Activated CD4-positive, alpha-beta T cell treated with anti-CD3 and anti-CD28 coated beads, Interleukin-2, amount 10 ng/mL, durations not matched to agents 7 days and 5 days (primary cell): ENCODE measurements at regions not wholly inside any gene's neighbourhood (a gene's known extent, or its start where the extent isn't known, plus 50 kb on each side); places are given as distances from the start of the nearest gene placed in this dataset.

Experiments
- CTCF ChIA-PET: fragments of 350-600 bp; sonication (Branson Sonifier 250); formaldehyde crosslinking; loops from one replicate; lab custom pipeline; 2021; ENCODE audit warnings: antibody characterized with exemption; lab: Charles Lee
- POLR2A ChIA-PET: fragments of 350-600 bp; sonication (Branson Sonifier 250); formaldehyde crosslinking; loops from one replicate; lab custom pipeline; 2021; ENCODE audit warnings: antibody characterized with exemption; lab: Charles Lee
- DNase-seq: peaks from one replicate; pipeline ENCODE4 v3.0.0-alpha.2; 2020
- H3K27ac Mint-ChIP-seq: one replicate; pipeline ENCODE4 v1.8.0; 2021; ENCODE audit warnings: mild to moderate bottlenecking, moderate library complexity, mixed read lengths
- H3K27me3 Mint-ChIP-seq: one replicate; pipeline ENCODE4 v1.8.0; 2021; ENCODE audit warnings: mixed read lengths
- H3K36me3 Mint-ChIP-seq: one replicate; pipeline ENCODE4 v1.8.0; 2021; ENCODE audit warnings: low read depth, mixed read lengths
- H3K4me1 Mint-ChIP-seq: one replicate; pipeline ENCODE4 v1.8.0; 2021; ENCODE audit warnings: mixed read lengths
- H3K4me3 Mint-ChIP-seq: one replicate; pipeline ENCODE4 v1.8.0; 2021; ENCODE audit warnings: mild to moderate bottlenecking, moderate library complexity, mixed read lengths
- H3K9me3 Mint-ChIP-seq: one replicate; pipeline ENCODE4 v1.8.0; 2021; ENCODE audit warnings: mixed read lengths

DNA sequence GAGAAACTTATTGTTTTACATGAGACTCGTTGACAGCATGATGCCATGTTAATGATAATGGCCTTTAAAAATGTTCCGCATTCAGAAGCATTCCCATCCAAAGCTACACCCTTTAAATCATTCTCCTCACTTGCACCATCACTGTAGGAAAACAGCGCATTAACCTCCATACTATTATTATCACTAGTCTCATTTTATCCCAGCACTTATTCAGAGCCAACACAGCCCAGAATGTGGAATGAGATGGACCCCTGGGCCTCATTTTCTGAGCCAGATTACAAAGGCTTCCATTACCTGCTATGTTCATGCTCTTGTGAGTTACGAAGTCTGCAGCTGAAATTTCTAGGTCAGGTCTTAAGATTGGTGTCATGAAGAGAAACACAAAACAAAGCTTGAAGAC lies 159.4 kb downstream of the HS3ST3A1 start:
- DNase-seq: no peak
- peaks cover 2% of the 10 kb centered on the region for H3K9me3 Mint-ChIP-seq
- H3K27me3 Mint-ChIP-seq: no peaks in the 10 kb centered on the region
- ChIA-PET POLR2A (no interaction called here), CTCF (no interaction called here)
- H3K27ac Mint-ChIP-seq: no peak overlapping the region
- no peaks in the 10 kb centered on the region for H3K36me3 Mint-ChIP-seq
- no peaks in the 10 kb centered on the region for H3K4me1 Mint-ChIP-seq
- H3K4me3 Mint-ChIP-seq: no peak overlapping the region

- H3K36me3 Mint-ChIP-seq: no peaks in the 10 kb centered on the region
- ChIA-PET CTCF (no interaction called here), POLR2A (no interaction called here)
- peaks cover 2% of the 10 kb centered on the region for H3K9me3 Mint-ChIP-seq
- H3K4me3 Mint-ChIP-seq: no peak overlapping the region
- H3K4me1 Mint-ChIP-seq: no peaks in the 10 kb centered on the region
- no peak for DNase-seq
- no peak overlapping the region for H3K27ac Mint-ChIP-seq
- H3K27me3 Mint-ChIP-seq: no peaks in the 10 kb centered on the region
Observed at GRCh38 chr17:13441873-13442272, 159.9 kb downstream of the HS3ST3A1 start.

DNA sequence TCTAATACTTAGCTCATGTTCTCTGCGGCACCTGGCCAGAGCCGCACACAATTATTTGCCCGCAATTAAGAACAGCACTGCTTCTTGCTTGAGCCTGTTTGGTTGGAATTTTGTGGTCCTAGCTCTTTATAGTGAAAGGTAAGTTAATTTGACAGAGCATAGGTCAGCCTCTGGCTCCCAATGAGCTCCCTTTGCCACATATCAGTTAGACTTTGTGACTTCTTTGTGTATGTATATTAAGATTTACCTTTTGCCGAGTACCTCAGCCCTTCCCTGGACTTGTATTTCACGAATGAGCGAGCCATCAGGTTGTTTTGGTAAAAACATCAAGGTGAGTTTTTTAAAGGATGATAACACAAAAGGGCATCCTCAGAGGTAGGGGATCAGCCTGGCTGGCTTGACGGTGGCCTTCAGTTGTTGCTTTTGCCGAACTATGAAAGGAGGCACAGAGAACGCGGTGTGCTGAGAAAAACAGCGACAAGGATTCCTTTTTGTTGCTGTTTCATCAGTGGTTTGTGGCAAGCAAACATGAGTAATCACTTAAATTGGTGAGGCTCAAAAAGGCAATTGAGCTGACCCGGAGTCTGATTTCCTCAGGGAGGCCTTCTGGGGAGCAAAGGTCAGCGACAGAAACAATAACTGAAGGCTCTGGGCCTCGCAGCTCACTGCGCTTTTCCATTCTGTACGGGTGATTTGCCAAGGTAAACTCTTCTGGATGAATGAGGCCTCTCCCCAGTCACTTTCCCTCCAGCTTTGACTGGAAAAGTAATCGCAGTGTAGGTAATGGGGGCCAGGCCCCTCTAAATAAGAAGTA lies 163.6 kb downstream of the HS3ST3A1 start:
- H3K4me3 Mint-ChIP-seq: no peak overlapping the region
- no peaks in the 10 kb centered on the region for H3K4me1 Mint-ChIP-seq
- CTCF ChIA-PET: no interaction called here
- POLR2A ChIA-PET: no interaction called here
- DNase-seq: no peak
- peaks cover 2% of the 10 kb centered on the region for H3K9me3 Mint-ChIP-seq
- H3K36me3 Mint-ChIP-seq: no peaks in the 10 kb centered on the region
- H3K27ac Mint-ChIP-seq: no peak overlapping the region
- H3K27me3 Mint-ChIP-seq: no peaks in the 10 kb centered on the region

- DNase-seq: no peak
- Mint-ChIP-seq H3K4me1 (no peaks in the 10 kb centered on the region), H3K4me3 (no peak overlapping the region), H3K27ac (no peak overlapping the region), H3K9me3 (peaks cover 2% of the 10 kb centered on the region), H3K27me3 (no peaks in the 10 kb centered on the region), H3K36me3 (no peaks in the 10 kb centered on the region)
- ChIA-PET POLR2A (no interaction called here), CTCF (no interaction called here)
Observed at GRCh38 chr17:13435230-13435629, 166.5 kb downstream of the HS3ST3A1 start.

DNA sequence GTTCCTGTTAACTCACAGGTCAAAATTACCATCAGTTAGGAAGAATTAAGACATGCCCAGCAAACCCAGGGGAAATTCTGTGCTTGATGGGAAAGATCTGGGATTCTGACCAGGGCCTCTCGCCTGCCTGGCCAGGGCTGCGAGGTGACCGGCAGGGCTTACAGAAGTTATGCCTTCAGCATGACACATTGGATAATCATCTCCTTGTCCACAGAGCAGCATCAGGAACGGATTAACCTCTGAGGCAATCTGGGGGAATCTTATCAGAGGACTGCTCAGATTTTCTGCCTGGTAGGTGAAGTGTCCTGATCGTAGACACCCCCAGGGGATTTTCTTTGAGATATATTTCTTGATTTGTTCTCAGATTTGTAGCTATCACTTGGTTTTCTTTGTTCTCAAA lies 172.5 kb downstream of the HS3ST3A1 start:
- ChIA-PET POLR2A (no interaction called here), CTCF (no interaction called here)
- Mint-ChIP-seq H3K36me3 (no peaks in the 10 kb centered on the region), H3K27me3 (no peaks in the 10 kb centered on the region), H3K4me3 (no peak overlapping the region), H3K9me3 (no peaks in the 10 kb centered on the region), H3K4me1 (no peaks in the 10 kb centered on the region), H3K27ac (no peak overlapping the region)
- no peak for DNase-seq

GRCh38 chr17:13428611-13429042 lies 173.1 kb downstream of the HS3ST3A1 start:
- Mint-ChIP-seq H3K4me1 (no peaks in the 10 kb centered on the region), H3K27ac (no peak overlapping the region), H3K4me3 (no peak overlapping the region), H3K27me3 (no peaks in the 10 kb centered on the region), H3K36me3 (no peaks in the 10 kb centered on the region), H3K9me3 (no peaks in the 10 kb centered on the region)
- CTCF ChIA-PET: no interaction called here
- no peak for DNase-seq
- POLR2A ChIA-PET: no interaction called here

- H3K4me3 Mint-ChIP-seq: no peak overlapping the region
- no peaks in the 10 kb centered on the region for H3K27me3 Mint-ChIP-seq
- H3K9me3 Mint-ChIP-seq: no peaks in the 10 kb centered on the region
- no peaks in the 10 kb centered on the region for H3K4me1 Mint-ChIP-seq
- POLR2A ChIA-PET: no interaction called here
- H3K36me3 Mint-ChIP-seq: no peaks in the 10 kb centered on the region
- H3K27ac Mint-ChIP-seq: no peak overlapping the region
- CTCF ChIA-PET: no interaction called here
- no peak for DNase-seq
Observed at GRCh38 chr17:13426991-13427390, 174.7 kb downstream of the HS3ST3A1 start.

GRCh38 chr17:13425390-13425789 lies 176.3 kb downstream of the HS3ST3A1 start:
- H3K36me3 Mint-ChIP-seq: no peaks in the 10 kb centered on the region
- H3K27me3 Mint-ChIP-seq: no peaks in the 10 kb centered on the region
- no peak for DNase-seq
- no peaks in the 10 kb centered on the region for H3K9me3 Mint-ChIP-seq
- CTCF ChIA-PET: no interaction called here
- no peak overlapping the region for H3K4me3 Mint-ChIP-seq
- H3K27ac Mint-ChIP-seq: no peak overlapping the region
- H3K4me1 Mint-ChIP-seq: no peaks in the 10 kb centered on the region
- POLR2A ChIA-PET: no interaction called here

- ChIA-PET POLR2A (no interaction called here), CTCF (no interaction called here)
- no peaks in the 10 kb centered on the region for H3K36me3 Mint-ChIP-seq
- H3K4me1 Mint-ChIP-seq: no peaks in the 10 kb centered on the region
- H3K9me3 Mint-ChIP-seq: no peaks in the 10 kb centered on the region
- DNase-seq: no peak
- no peak overlapping the region for H3K27ac Mint-ChIP-seq
- no peak overlapping the region for H3K4me3 Mint-ChIP-seq
- H3K27me3 Mint-ChIP-seq: peaks cover 2% of the 10 kb centered on the region
Observed at GRCh38 chr17:13421581-13422130, 180.1 kb downstream of the HS3ST3A1 start.

DNA sequence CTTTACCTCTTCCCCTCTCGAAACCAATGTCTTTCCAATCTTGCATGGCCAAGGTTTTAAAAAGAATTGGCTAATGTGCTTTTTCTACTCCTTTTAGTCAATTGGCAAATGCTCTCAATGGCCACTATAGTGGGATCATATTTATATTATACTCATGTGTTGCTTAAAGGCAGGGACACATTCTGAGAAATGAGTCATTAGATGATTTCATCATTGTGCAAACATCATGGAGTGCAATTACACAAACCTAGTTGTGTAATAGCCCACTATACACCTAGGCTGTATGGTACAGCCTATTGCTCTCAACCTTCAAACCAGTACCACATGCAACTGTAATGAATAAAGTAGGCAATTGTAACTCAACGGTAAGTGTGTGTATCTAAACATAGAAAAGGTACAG lies 180.9 kb downstream of the HS3ST3A1 start:
- Mint-ChIP-seq H3K9me3 (no peaks in the 10 kb centered on the region), H3K4me3 (no peak overlapping the region), H3K27me3 (peaks cover 3% of the 10 kb centered on the region), H3K4me1 (no peaks in the 10 kb centered on the region), H3K27ac (no peak overlapping the region), H3K36me3 (no peaks in the 10 kb centered on the region)
- no peak for DNase-seq
- POLR2A ChIA-PET: no interaction called here
- CTCF ChIA-PET: no interaction called here

- no peaks in the 10 kb centered on the region for H3K36me3 Mint-ChIP-seq
Observed at GRCh38 chr17:13420418-13420826, 181.3 kb downstream of the HS3ST3A1 start.

GRCh38 chr17:13419676-13420075 lies 182.1 kb downstream of the HS3ST3A1 start:
- no peak for DNase-seq
- no peak overlapping the region for H3K4me3 Mint-ChIP-seq
- no peaks in the 10 kb centered on the region for H3K36me3 Mint-ChIP-seq
- peaks cover 3% of the 10 kb centered on the region for H3K27me3 Mint-ChIP-seq
- ChIA-PET CTCF (no interaction called here), POLR2A (no interaction called here)
- no peaks in the 10 kb centered on the region for H3K9me3 Mint-ChIP-seq
- no peaks in the 10 kb centered on the region for H3K4me1 Mint-ChIP-seq
- no peak overlapping the region for H3K27ac Mint-ChIP-seq

More at GRCh38 chr17:13420418-13420826, 181.3 kb downstream of the HS3ST3A1 start:
- H3K4me1 Mint-ChIP-seq: no peaks in the 10 kb centered on the region
- H3K4me3 Mint-ChIP-seq: no peak overlapping the region
- POLR2A ChIA-PET: no interaction called here
- CTCF ChIA-PET: no interaction called here
- no peaks in the 10 kb centered on the region for H3K9me3 Mint-ChIP-seq
- no peak overlapping the region for H3K27ac Mint-ChIP-seq
- peaks cover 3% of the 10 kb centered on the region for H3K27me3 Mint-ChIP-seq
- DNase-seq: no peak

GRCh38 chr17:13418891-13419290 lies 182.8 kb downstream of the HS3ST3A1 start:
- no peak overlapping the region for H3K4me3 Mint-ChIP-seq
- H3K36me3 Mint-ChIP-seq: no peaks in the 10 kb centered on the region
- peaks cover 3% of the 10 kb centered on the region for H3K27me3 Mint-ChIP-seq
- no peaks in the 10 kb centered on the region for H3K9me3 Mint-ChIP-seq
- DNase-seq: no peak
- CTCF ChIA-PET: no interaction called here
- no peaks in the 10 kb centered on the region for H3K4me1 Mint-ChIP-seq
- H3K27ac Mint-ChIP-seq: no peak overlapping the region
- POLR2A ChIA-PET: no interaction called here
